ENCODE measurements at regions not wholly inside any gene's neighbourhood (a gene's known extent, or its start where the extent isn't known, plus 50 kb on each side); places are given as distances from the start of the nearest gene placed in this dataset.

DNA sequence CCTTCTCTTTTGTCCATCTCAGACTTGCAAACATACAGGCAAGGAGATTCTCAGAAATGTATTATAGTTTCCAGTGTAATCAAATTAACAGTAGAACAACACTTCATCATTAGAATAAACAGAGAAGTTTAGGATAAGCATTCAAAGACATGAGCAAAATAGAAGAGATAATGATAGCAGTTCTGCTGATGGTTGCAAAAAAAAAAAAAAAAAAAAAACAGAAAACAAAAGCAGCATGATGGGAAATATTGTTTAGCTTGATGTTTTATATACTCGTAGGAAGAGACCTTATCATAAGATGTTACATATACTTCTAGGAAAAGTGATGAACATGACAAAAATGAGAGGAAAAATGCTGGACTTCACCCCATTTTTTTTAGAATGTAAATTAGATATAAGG, 1356.2 kb downstream of the MAT2B start:
- no peak for DNase-seq (ENCODE audit: low read depth in 4 of 4, low spot score in 2 of 4)

DNA sequence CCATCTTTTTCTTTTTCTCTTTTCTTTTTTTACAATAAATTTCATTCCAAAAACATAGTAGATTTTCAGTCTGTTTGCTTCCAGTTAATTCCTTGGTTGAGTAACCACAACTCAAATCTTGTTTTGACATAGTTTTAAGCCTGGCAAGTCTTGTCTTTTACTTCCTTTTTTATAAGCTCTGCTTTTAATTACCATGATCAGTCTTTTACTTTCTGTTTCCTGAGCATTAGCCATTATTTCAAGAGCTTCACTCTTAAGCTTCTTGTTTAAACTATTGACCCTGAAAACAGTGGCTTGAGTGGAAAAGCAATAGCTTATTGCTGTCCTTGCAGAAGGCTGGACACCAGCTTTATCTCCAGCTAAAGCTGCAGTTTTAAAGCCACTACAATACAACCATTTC, 1363.3 kb downstream of the MAT2B start:
- DNase-seq (ENCODE audit: low read depth in 4 of 4, low spot score in 2 of 4) = no peak

DNA sequence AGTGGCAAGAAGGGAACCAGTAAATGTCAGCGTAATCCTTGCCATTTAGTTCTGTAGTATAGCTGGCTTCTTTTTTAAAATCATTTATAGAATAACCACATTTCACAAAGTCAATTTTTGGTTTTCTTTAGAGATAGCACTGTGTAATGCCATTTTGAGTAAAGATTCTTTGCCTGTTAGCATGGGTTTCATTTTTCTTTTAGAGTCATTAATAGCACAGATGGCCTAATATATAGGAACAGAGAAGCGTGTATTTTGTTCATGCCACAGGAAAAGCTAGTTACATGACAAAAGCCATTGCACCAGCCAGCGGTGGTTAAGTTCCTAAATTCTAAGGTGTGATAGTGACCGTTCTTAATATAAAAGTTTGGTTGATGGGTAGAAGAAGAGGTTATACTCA, 1363.9 kb downstream of the MAT2B start:
- no peak for DNase-seq (ENCODE audit: low read depth in 4 of 4, low spot score in 2 of 4)

DNA sequence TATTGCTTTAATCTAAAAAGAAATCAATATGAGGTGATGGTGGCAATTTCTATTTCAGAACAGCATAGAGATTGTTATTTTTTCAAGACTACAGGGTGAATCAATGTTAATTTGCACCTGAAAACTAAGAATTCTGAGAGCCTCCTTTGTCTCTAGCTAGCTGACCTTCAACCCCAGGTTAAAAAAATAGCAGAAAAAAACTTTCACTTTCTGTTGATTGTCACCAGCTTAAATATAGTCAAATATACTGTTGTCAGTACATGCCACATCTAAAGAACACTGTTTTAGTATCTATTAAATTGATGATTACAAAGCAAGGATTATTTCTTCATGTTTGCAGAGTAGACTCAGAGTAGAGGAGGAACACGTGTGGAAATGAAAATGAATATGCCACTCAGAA, 1371.4 kb downstream of the MAT2B start:
- no peak for DNase-seq (ENCODE audit: low read depth in 4 of 4, low spot score in 2 of 4)

DNA sequence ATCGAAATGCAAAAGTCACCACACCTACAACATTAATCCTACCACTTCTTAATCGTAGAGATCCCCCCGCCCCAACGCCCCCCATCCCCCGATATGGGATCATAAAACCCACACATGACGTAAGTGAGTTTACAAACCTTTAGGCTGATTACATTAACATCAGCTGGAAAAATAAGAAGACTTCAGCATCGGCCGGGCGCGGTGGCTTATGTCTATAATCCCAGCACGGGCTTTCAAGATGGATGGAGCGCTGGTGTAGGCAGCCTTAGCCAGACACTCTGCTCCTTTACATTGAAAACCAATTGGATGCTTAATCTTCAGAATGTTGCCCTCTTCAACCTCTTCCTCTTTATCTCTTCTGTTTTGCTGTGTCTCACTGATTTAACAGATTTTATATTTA, 1376.0 kb downstream of the MAT2B start:
- no peak for DNase-seq (ENCODE audit: low read depth in 4 of 4, low spot score in 2 of 4)

DNA sequence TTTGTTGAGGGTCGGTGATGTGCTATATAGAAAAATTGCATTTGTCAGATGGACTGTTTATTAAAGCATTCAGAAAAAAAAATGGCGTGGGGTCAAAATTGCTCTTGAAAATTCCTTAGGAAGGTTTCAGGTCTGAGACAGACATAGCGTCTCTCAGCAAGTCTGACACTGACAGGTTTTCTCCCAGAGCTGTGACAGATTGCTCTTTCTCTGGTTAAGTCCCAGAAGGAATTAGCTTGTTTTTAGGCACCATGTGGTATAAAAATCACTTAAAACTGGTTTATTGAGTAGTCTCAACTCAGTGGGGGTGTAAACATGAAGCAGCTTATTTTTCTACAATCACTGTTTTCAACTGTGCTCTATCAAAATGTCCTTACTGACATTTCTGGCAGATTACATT, 1379.8 kb downstream of the MAT2B start:
- no peak for DNase-seq (ENCODE audit: low read depth in 4 of 4, low spot score in 2 of 4)

DNA sequence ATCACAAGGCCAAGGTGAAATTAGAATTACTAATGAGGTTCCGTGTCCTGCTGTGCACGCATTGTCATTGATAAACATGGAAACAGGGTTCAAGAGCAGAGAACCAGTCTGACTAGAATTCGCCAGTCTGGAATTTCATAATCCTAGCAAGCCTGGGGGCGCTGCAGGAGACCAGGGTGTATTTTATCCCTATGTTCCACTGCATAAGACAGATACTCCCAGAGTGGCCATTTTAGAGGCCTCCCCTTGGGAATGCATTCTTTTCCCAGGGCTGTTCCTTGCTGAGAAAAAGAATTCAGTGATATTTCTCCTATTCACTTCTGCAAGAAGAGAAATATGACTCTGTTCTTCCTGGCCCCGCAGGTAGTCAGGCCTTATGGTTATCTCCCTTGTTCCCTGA, 1387.7 kb downstream of the MAT2B start:
- no peak for DNase-seq (ENCODE audit: low read depth in 4 of 4, low spot score in 2 of 4)

DNA sequence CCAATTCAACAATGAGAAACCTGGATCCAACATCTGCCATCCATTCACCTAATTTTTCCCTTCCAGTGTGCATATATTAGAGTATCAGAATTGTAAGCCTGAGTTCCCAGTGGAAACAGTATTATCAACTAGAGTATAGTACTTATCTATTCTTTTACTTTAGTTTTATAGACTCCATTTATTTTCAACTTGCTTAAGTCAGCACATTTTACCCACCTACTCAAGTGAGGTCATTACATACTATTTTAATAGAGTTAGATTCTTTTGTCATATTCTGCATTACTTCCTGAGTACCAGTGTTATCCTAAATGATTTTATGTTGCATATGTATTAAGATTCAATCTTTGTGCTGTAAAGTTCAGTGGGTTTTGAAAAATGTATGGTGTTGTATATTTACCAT, 1393.3 kb downstream of the MAT2B start:
- no peak for DNase-seq (ENCODE audit: low read depth in 4 of 4, low spot score in 2 of 4)

DNA sequence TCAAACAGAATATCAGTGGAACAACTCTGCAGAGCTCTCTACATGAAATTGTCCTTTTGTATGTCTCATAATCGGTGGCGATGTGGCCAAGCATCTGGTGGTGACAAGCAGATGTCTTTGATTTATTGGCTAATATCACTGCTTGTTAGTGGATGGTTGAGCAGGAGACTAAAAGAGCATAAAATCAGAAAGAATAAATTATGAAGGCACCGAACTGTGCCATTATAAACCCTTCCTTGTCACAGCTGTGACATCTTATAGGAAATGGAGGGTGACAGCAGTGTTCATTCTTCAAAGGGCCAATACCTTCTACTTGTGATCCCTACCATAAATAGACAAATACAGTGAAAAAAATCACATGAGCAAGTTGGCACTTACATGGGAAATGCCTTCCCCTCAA, 1404.3 kb downstream of the MAT2B start:
- DNase-seq (ENCODE audit: low read depth in 4 of 4, low spot score in 2 of 4) = no peak

DNA sequence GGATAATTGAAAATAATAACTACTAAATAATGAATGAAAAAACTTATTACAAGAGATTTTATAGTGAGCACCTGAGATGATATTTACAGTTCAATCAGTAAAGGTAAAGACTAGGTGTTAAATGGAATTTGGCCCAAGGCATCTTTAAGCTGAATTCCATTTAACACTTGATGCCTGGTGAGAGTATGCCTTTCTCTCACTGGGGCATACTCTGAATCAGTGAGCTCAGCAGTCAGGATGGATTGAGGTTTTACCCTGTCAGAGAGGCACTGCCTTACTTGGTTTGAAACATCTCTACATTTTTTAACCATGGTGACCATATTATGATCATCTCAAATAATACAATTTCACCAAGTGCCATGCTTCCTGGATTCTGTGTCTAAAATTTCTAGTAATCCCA, 1416.3 kb downstream of the MAT2B start:
- no peak for DNase-seq (ENCODE audit: low read depth in 4 of 4, low spot score in 2 of 4)

DNA sequence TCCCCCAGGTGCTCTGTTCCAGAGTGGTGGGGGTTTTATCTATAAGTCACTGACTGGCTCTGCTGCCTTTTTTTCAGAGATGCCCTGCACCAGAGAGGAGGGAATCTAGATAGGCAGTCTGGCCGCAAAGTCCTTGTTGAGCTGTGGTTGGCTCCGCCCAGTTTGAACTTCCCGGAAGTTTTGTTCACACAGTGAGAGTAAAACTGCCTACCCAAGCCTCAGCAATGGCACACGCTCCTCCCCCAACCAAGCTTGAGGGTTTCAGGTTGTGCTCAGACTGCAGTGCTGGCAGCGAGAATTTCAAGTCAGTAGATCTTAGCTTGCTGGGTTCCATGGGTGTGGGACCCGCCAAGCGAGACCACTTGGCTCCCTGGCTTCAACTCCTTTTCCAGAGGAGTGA, 1428.6 kb downstream of the MAT2B start:
- no peak for DNase-seq (ENCODE audit: low read depth in 4 of 4, low spot score in 2 of 4)

DNA sequence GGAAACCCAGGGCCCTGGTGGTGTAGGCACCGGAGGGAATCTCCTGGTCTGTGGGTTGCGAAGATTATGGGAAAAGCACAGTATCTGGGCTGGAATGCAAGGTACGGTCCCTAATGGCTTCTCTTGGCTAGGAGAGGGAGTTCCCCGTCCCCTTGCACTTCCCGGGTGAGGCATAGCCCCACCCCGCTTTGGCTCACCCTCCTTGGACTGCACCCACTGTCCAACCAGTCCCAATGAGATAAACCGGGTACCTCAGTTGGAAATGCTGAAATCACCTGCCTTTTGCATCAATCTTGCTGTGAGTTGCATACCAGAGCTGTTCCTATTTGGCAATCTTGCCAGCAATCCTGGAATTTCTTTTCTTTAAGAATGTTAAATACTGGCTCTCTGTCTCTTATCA, 1429.1 kb downstream of the MAT2B start:
- DNase-seq (ENCODE audit: low read depth in 4 of 4, low spot score in 2 of 4) = no peak

DNA sequence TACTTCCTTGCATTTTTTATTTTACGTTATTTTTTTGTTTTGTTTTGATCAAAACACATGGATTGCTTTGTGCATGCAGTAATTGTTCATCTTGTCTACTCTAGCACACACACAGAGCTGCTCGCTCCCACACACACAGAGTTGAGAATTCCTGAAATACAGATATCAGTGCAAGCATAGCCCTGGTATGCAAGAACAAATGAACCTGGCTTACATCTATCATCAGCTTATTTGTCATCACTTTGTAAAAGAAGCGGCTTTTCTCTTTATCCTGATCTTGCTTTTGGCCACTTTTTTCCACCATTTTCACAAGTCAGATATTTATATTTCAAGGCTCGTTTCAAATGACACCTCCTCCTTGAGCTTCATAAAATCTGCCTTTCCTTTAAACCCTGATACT, 1435.7 kb downstream of the MAT2B start:
- DNase-seq (ENCODE audit: low read depth in 4 of 4, low spot score in 2 of 4) = no peak

DNA sequence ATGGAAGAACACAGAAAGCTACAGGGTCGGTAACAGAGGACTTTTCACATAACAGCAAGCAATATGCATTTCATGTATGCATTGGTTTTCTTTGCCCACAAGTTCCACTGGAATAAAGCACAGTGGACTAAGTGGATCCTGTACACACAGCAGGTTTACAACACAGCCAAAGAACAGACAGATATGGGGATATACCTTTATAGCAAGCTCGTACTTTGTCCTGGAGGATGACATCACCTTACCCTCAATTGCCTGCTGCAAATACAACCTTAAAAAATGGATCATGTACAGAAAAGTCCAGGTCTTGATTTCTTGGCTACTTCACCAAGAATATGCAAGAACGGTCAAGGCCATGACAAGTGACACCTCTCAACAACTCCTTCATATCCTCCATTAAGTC, 1445.5 kb downstream of the MAT2B start:
- DNase-seq (ENCODE audit: low read depth in 4 of 4, low spot score in 2 of 4) = no peak

DNA sequence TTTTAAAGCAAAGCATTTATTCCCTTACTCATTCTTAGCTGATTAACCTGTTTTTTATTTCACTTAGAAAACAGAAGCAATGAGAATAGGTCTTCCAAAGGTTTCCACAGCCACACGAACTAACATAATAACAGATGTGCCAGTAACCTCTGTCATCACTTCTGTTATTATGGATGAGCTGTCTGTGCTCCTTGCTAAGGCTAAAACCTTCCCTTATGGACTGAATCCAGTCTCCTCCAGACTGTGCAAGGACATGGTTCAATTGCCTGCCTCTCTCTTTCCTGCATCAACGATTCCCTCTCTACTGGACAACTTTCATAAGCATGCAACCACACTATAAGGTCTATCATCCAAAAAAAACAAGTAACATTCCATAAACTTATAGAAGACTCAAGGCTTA, 1446.2 kb downstream of the MAT2B start:
- no peak for DNase-seq (ENCODE audit: low read depth in 4 of 4, low spot score in 2 of 4)

DNA sequence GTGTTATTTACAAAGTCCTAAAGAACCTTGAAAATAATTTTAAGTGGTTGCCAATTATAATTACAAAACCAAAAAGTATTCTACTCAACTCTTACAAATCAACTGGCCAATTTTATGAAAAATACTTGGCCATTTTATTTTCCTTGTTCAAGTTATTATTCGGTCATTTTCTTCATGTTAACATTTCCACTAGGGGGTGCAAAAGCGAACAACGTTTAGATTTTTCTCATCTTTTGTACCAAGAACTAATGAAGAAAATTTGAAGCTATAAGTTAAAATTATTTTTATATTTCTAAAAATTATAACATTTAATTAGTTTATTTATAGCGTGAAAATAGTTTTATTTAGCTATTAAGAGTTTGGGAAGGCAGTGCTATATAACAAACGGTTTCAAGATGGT, 1453.3 kb downstream of the MAT2B start:
- DNase-seq (ENCODE audit: low read depth in 4 of 4, low spot score in 2 of 4) = no peak

DNA sequence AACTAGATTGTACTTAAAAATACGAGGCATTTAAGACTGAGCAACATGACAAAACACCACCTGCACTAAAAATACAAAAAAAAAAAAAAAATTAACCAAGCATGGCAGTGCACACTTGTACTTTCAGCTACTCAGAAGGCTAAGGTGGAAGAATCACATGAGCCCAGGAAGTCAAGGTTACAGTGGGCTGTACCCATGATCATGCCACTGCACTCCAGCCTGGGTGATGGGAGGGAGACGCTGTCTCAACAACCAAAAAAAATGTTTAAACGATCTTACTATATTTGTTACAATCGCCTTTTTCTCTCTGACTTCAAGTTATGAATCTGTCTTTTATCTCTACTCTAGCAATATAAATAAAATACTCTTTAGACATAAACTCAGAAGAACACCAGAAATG, 1454.3 kb downstream of the MAT2B start:
- DNase-seq (ENCODE audit: low read depth in 4 of 4, low spot score in 2 of 4) = no peak

DNA sequence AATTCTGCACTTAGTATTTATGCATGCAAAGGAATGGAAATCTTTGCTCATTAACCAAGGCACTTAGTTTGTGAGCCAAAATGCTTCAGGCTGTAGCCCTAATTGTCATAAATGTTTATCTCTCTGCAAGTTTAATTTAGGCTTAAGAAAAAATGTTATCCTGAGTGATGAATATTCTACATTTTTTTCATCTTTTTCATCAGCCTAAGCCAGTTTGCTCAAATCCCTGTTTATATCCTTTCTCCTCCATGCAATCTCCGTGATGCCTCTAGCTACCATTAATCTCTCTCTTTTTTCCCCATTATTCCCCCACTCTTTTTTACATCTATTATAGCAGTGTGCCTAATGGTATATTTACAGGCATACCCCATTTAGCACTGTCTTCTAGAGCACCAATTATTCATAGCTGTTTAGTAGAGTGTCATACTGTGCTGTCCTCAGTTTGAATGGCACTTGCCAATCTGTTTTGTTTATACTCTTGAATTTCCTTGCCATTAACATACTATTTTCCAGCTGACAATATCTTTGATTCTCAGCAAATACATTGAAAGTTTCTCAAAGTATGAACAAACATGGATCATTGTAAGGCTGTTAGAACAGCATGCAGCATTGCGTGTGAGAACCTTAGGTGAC, 1457.0 kb downstream of the MAT2B start:
- no peak for DNase-seq (ENCODE audit: low read depth in 4 of 4, low spot score in 2 of 4)

DNA sequence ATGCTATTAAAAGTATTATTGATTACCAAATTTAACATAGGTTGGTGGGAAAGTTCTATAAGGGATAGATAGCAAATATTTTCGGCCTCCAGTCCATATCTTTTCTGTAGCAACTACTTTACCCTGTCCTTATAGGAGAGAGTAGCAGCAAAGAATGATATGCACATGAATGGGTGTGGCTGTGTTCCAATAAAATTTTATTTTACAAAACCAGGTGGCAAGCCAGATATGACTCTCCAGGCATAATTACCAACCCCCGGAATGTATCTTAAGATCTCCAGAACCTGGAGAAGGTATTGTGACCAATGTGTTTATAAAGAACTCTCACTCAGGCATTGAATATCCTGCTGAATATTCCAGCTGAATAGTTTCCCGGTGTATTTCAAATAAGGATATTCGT, 1461.2 kb downstream of the MAT2B start:
- no peak for DNase-seq (ENCODE audit: low read depth in 4 of 4, low spot score in 2 of 4)

DNA sequence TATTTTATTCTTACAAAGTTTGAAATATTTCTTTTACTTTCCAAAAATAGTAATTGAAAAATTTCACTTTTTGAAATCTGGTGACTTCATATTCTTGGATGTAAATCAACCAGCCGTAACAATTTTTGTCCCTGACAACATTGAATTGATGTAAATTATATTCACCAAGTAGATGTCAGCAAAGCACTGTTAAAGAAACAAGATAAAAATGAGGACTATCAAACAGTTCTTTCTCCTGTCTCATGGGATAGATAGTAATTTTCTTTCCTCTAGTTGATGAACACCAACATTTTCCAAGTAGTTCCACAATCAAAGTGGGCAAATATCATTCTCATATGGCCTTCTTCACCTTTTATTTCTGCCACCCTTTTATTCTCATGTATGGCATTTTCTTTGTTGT, 1461.9 kb downstream of the MAT2B start:
- DNase-seq (ENCODE audit: low read depth in 4 of 4, low spot score in 2 of 4) = no peak

DNA sequence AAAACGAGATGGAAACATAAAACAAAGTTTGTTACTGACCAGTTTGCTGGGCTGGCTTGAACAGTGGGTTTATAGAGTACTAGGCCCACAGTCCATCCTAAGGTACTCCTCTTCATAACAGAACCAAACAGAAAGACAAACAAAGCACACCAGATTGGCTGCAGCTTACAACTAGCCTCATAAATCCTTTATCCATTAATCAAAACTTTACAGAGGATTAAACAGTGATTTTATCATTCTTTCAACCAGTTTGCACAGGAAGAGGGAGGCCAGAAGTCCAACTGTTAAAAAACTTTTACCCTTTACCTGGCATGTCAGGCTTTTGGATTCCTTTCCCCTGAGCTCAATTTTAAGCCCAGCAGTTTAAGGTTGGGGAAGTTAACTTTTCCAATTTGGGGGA, 1467.6 kb downstream of the MAT2B start:
- no peak for DNase-seq (ENCODE audit: low read depth in 4 of 4, low spot score in 2 of 4)

DNA sequence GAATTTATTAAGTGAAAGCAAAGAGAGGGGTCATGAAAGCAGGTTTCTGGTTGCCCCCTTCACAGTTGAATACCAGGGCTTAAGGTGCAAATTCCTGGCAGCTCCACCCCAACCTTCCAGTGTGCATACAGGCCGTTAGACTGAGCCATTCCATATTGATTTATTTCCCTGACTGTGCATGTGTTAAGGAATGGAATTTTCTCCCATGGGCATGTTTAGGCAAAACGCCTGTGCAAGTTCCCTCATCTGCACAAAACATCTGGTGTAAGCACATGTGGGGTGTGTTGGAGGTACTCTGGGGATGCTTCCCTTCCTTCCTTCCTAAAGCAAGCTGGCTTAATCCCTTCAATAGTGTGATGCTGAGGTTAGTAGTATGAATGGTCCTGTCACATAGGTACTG, 1470.6 kb downstream of the MAT2B start:
- DNase-seq (ENCODE audit: low read depth in 4 of 4, low spot score in 2 of 4) = no peak

DNA sequence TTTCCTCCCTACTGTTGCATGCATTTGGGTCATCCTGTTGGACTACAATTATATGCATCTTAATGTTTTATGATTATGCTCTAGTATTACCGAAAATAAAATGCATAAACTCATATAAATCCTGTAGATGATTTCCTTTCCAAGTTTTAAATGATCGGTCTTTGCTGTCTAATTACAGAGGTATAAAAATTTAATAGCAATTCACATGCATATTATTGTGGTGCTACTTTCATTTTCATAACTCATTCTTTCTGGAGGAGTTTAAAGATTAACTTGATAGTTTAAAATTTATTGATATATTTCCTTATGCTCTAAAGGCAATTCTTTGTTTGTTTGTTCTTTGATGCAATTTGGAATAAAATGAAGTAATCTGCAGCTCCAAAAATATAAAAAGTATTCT, 1475.1 kb downstream of the MAT2B start:
- no peak for DNase-seq (ENCODE audit: low read depth in 4 of 4, low spot score in 2 of 4)

DNA sequence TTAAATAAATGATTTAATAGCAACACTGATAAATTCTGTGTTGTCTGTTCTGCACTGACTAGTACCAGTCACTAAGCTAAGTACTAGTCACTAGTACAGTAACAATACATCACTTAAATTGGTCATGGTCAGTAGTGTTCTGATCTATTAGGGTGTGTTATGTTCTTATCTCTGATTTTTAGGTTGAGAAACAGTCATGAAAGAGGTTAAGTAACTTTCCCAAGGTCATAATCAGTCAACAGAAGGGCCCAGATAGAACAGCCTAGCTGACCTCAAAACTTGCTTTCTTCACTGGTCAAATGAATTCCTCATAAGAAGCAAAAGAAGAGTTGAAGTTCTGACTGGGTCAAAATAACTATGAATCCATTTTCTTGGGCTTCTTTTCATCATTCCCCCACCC, 1492.7 kb downstream of the MAT2B start:
- no peak for DNase-seq (ENCODE audit: low read depth in 4 of 4, low spot score in 2 of 4)

All from left renal cortex interstitium (tissue), 4 donors.